Muscle of arm (tissue), 1 donor: ENCODE measurements at regions not wholly inside any gene's neighbourhood (a gene's known extent, or its start where the extent isn't known, plus 50 kb on each side); places are given as distances from the start of the nearest gene placed in this dataset.

Experiments used
- DNase-seq: peaks from one replicate; pipeline ENCODE4 v3.0.0-alpha.2; 2013

DNA sequence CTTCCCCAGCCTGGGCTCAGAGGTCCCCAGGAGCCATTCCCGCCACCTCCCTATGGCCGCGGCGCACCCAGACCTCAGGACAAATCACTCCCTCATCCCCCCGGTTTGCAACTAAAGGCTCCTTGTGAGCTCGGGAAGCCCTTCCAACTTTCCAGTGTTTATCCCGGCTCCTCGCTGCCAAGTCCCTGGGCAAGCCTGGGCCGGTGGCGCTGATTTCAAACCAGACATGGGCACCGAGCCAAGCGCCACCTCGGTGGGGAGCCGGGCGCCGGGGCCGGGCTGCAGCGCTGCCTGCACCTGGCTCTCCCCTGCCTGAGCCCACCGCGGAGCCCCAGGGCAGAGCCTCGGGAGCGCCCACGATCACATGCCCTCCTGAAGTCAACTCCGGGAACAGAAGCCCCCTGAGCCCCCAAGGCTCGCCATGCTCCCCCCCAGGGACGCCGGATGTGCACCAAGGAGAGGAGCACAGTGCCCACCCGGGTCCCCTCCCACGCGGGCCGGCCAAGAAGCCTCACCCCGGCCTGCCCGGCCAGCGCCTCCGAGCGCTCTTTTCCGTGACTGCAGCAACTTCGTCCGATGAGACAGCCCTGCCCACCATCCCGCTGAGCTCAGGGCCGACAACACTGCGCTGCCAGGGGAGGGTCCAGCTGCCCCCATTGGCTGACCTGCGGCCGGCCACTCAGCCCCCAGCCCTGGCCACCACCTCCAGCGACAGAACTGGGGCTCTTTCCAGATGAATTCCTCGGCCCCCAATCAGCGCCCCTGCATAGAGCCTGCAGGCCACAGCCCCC, 50.0 kb downstream of the NCOR2 start:
- peak; percentile 80 for DNase-seq

DNA sequence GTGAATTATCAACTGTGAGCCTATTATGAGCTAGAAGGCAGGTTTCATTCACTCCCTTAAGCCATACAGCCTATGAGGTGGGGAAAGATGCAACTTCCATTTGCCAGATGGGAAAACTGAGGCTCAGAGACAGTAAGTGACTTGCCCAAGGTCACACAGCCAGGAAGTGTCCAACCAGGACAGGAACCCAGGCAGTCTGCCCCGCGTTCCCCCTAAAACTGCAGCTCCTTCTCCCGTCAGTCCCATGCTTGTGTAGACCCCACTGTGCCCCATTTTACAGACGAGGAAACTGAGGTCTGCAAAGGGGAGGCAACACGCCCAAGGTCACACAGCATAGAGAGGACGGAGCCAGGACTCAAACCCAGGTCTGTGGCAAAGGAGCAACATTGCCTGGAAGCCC, 50.6 kb downstream of the NCOR2 start:
- DNase-seq = no peak

DNA sequence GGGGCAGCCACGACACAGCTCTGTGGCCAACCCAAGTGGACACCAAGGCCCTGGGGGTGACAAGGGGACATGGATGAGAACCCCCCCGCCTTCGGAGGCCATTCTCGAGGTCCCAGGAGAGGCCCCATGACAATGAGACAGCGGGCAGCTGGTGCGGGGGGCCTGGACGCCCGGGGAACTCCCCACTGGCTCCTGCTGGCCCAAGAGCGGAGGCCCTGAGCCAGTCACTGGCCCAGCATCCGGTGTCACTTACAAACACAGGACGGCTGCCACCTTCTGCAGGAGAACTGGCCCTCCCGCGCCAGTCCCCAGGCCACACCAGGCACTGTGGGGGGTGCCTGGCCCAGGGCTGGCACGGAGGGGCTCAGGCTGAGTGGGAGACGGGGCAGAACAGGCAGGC, 51.4 kb downstream of the NCOR2 start:
- DNase-seq = no peak

DNA sequence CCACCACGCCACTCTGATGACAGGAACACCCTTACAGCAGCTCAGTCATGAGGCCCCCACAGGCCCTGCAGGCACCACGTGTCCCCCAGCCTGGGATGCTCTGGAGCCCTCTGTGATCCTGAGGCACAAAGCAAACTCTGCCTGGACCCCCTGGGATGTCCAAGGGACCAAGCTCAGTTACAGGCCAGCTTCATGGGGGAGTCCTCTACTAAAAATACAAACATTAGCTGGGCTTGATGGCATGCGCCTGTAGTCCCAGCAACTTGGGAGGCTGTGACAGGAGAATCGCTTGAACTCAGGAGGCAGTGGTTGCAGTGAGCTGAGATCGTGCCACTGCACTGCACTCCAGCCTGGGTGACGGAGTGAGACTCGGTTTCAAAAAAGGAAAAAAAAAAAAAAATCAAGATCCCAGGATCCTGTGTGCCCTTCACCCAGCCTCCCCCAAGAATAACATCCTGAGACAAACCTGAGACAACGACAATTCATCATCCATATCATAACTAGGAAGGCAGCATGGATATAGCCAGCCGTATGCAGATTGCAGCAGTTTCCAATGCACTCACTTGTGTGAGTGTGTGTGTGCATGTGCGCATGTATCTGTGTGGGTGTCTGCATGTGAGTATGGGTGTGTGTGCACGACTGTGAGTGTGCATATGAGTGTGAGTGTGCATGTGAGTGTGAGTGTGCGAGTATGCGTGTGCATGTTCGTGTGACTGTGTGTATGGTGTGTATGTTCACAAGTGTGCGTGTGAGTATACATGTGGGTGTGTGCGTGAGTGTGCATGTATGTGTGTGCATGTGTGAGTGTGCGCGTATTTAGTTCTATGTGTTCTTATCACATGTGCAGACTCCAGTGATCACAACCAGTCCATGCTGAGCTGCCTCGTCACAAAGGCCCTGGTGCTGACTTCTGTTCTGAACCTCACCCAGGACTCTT, 52.1 kb downstream of the NCOR2 start:
- no peak for DNase-seq

DNA sequence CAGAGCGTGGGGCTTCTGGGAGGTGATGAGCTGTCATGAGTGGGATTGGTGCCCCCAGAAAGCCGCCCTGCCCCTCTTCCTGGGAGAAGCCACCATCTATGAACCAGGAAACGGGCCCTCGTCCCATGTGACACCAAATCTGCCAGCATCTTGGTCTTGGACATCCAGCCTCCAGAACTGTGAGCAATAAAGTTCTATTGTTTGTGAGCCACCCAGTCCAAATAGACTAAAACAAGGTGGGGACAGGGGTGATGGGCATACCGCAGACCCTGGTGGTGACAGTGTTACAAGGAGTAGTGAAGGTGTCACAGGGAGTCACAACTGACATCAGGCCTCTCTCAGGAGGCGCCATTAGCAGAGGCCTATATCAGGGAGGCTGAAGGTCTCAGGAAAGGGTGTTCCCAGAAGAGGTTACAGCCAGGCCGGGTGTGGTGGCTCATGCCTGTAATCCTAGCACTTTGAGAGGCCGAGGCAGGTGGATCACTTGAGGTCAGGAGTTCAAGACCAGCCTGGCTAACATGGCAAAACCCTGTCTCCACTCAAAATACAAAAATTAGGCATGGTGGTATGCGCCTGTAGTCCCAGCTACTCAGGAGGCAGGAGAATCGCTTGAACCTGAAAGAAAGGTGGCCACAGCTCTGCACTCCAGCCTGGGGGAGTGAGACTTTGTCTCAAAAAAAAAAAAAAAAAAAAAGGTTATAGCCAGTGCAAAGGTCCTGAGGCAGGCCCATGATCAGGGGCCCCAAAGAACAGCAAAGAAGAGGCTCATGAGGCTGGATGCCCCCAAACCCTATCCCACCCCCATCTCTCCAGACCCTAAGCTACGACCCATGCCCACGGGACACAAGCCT, 53.0 kb downstream of the NCOR2 start:
- no peak for DNase-seq

DNA sequence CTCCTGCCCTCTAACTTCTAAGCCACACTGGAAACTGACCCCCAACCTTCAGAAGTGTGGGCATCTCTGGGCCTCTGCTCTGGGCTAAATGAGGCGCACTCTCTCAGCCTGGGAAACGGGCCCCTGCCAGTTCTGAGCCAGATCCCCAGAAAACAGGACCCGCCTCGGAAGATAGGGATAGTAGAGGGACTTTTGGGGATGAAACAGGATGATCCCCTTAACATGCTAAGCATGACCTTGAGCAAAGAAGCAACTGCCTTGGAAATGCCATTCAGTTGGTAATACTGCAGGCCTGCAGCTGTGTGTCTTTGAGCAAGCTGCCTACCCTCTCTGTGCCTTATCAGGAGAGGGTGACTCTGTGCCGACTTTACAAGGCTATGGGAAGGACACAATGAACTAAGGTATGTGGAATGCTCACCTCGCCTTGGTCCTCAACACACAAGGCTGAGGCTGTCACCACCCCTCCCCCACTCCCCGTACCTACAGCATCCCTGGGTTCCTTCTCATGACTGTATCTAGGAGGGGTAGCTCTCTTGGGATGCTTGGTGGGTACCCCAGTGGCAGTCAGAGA, 54.0 kb downstream of the NCOR2 start:
- DNase-seq = no peak

DNA sequence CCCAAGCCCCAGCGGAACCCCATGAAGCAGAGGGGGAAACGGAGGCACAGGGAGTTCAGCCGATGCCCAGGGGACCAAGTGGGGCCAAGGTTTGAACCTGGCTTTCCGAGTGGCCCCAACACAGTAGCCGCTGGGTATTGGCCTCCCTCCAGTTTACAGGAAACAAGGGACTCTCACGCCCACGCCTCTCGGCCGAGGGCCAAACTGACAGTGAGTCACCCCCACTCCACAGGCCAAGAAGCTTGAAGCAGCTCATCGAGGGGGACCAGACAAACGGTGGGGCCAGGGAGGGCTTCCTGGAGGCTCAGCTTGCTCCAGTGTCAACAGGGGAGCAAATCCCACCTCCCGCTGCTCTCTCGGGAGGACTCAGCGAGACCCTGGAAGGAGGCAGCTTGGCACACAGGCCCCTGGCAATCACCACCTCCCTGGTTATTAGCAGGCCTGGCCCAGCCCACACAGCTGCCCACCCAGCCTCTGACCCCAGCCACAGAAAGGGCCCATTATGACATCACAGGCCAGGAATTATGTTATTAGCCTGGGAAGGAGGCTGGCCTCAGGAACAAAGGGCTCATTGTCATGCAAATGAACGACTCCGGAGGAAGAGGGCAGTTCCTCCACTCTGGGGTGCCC, 54.6 kb downstream of the NCOR2 start:
- peak; percentile 64 for DNase-seq

DNA sequence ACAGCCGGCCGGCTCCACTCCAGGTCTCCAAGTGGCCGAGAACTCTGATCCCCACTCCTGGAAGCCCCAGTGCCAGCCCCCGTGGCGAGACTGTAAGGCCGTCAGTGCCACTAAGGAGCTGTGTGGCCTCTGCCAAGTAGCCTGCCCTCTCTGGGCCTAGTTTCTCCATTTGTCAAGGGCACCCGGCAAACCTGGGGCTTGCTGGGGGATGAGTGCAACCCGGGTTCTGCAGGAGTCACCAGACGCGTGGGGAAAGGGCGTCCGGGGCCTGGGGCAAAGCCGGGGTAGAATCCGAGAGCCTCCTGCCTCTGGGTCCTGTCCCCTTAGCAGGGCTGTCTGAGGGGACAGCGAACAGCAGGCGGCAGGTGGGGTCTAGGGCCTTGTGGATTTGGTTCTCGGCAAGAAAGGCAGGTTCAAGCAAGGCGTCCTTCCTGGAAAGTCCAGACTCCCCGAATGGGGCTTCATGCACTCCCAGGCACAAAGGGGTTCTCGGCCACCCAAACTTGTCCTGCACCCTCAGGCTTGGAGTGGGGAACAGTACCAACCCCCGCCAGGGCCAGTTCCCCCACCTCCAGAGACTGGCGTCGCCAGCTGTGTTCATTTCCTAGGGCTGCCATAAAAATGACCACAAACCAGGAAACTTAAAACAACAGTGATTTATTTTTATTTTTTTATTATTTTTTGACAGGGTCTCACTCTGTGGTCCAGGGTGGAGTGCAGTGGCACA, 56.0 kb downstream of the NCOR2 start:
- DNase-seq = no peak

DNA sequence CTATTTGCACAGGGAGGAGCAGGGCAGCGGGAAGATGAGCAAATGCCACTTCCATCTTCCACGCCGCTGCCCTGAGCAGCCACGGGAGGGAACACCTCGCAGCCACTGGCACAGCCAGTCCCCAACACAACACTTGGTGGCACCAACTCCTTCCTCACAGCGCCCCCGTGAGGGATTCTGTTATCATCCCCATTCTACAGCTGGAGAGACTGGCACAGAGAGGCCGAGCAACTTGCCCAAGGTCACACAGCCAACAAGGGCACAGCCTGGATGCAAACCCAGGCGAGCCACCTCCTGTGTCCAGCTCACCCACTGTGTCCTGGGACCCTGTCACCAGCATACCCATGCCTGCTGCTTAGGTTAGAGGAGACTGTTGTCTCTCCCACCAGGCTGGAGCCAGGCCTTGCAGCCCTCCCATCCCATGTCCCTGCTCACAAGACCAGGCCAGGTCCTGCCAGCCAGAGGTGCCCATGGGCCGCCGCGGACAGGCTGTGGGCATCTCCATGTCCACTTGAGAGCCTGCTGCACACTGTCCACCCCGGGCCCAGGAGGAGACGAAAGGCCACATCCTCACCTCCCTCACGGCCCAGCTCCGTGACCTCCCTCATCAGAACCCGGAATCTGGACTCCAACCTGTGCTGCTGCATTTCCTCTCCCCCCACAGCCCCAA, 57.0 kb downstream of the NCOR2 start:
- no peak for DNase-seq

DNA sequence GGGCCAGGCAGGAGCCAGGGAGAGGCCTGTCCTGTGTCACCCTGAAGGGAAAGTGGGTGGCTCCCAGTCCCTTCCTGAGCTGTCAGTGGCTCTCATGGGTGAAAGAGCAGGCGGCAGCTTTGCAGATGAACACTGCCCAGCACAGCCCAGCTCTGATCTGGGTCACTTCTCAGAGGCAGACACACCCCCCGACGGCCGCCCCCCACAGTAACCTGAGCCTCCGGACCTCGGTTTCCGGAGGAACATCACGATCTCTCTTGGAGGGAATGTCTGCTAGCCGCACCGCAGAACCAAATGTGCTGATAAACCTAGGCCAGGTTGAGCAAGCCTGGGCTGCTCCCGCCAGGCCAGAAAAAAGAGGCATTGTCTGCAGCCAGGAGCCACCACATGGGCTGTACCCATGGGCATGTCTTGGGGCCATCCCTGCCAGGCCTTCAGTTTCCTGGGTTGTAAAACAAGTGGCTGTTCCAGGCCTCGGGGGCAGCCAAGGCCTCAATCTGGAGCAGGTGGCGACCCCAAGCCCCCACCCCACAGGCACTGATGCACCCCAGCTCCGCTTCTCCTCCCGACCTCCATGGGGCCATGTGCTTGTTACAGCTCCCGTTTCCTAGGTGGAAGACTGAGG, 57.6 kb downstream of the NCOR2 start:
- DNase-seq = no peak

DNA sequence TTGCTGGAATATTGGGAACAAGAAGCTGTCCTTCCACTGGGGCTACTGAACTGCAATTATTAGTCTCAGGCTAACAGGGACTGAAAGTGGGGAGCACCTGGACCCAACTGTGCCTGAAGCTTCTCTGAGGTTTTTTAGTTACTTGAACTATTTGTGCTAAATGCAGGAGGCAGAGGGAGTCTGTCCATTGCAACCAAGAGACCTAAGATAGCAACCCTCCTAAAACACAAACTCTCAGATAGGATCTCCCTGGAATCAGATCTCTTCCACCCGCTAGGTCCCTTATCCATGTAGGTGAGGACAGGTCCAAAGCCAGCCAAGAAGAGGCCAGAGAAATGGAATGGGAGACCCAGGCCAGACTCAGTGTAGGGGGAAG, 58.1 kb downstream of the NCOR2 start:
- no peak for DNase-seq

DNA sequence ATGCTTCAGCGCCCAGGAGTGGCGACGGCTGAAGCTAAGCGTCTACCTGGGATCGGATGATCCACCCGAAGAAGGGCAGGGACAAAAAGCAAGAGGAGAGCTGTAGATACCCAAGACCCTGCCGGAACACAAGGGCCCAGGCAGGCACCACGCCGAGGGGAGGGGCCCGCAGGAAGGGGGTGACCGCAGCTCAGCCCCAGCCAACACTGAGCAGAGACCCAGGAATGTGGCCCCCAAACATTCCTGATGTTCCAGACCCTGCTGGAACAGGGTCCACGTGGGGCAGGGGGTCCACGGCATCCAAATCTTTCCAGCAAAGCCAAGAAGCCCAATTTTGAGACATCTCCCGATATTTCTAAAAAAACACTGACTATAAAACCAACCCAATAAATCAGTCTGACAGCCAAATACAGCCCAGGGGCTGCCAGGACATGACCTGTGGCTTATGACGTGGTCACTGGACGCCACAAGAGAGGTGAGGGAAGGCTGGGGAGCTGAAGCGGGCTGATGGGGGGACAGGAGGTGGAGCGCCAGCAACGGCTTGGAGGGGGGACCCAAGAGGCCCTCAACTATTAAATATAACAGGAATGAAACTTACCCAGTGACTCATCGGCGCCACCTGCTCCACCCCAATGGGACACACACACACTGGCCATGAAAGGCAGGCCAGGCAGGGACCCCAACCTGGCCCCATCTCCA, 58.9 kb downstream of the NCOR2 start:
- no peak for DNase-seq

DNA sequence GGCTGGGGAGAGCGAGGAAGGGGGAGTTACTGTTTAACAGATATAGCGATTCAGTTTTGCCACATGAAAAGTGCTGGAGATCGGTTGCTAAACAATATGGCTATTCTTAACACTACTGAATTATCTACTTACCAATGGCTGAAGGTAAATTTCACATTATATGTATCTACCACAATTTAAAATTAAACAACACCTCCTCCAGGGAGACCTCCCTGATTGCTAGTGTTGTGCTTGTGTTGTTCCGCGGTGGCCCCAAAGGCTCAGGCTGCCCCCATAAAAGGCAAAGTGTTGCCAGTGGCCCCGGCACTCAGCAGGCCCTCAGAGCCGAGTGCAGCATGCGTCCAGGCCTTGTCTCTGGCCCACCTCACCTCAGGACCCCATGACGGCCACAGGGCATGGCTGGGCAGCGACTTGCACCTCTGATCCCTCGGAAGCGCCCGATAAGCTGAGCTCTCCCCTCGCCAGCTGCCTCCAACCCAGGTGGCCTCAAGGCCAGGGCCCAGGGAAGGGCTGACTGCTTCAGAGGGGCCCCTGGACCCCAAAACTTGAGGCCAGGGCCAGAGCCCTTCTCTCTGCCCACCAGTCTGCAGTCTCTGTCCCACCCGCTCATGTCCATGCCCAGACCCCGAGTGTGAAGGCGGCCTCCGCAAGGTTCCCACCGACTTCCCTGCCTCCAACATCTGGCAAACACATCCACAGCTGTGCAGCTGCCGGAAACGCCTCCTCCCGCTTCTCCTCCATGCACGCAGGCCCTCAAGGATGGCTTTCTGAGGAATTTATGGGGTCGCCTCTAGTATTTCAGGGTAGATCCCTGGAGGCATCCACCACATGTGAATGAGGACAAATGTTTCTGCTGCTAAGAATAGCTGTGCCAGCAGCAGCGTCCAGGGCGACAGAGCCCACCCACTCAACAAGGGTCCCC, 60.0 kb downstream of the NCOR2 start:
- peak; percentile 88 for DNase-seq

DNA sequence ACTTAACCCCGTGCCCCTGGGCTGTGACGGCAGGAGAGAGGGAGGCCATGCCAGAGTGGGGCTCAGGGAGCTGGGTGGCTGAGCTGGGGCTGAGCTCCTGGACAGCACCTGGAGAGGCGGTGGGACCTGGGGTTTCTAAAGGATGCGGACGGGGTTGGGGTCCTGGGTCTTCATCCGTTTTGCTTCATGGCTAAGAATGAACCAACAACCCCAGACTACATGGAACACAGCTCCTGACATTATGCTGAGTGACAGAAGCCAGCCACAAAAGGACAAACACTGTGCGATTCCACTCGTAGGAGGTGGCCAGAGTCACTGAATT, 60.6 kb downstream of the NCOR2 start:
- no peak for DNase-seq

DNA sequence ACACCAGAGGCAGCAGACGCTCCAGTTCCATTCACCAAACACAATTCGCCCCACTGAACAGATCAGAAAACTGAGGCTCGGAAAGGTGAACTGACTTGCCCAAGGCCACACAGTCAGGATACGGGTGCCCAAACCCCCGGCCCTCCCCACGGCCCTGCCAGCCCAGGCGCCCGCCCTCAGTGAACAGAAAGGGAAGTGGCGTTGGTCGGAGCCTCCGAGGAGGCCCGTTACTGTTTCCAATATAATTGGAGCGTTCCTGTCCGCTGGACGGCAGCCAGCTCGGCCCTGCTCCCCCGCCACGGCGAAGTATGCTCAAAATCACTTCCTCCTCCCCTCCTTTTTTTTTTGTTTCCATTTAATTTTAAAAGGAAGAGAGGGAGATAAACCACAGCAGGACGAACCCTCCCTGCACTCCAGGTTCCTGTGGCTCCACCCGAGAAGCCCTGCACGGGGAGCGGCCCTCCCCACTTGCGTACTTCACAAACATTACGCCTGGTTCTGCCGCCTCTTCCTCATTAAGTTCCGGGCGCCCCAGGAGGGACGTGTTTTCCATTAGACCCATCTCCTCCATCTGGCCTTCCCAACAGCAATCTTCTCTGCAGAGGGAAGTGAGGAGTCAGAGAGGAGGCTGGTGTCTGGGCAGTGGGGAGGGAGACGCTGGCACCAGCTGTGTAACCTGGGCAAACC, 61.1 kb downstream of the NCOR2 start:
- peak; percentile 79 for DNase-seq

DNA sequence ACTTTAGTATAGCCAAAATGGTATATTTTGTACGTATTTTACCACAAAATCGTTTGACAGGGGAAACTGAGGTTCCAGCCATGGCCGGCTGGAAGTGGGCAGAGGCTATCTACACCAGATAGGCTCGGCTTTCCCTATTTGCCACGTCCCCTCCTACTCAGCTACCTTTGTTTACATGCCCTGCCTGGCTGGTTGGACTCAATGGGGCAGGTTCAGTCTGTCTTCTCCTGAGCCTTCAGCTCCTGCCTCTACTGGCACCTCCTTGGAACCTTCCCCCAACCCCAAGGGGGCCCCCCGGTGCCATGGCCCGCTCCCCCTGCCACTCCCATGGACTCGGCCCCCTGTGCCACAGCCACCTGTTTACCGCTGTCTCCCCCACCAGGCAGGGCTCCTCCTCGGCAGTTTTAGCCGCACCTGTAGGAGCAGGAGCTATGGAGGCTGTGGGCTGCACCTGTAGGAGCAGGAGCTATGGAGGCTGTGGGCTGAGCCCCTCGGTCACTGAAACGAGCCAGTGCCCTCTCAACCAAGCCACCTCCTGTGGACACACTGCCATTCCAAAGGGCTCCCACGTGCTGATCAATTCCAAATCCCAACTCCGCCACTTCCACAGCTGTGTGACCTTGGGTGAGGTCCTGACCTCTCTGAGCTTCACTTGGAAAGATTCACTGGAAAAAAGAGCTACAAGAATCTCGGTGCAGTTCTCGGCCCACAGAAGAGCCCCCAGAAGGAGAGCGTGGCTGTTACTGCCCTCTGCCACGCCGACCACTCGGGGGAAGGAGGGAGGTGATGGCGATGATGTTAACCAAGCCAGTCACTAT, 62.2 kb downstream of the NCOR2 start:
- no peak for DNase-seq
